ENCODE measurements at regions not wholly inside any gene's neighbourhood (a gene's known extent, or its start where the extent isn't known, plus 50 kb on each side); places are given as distances from the start of the nearest gene placed in this dataset.

DNA sequence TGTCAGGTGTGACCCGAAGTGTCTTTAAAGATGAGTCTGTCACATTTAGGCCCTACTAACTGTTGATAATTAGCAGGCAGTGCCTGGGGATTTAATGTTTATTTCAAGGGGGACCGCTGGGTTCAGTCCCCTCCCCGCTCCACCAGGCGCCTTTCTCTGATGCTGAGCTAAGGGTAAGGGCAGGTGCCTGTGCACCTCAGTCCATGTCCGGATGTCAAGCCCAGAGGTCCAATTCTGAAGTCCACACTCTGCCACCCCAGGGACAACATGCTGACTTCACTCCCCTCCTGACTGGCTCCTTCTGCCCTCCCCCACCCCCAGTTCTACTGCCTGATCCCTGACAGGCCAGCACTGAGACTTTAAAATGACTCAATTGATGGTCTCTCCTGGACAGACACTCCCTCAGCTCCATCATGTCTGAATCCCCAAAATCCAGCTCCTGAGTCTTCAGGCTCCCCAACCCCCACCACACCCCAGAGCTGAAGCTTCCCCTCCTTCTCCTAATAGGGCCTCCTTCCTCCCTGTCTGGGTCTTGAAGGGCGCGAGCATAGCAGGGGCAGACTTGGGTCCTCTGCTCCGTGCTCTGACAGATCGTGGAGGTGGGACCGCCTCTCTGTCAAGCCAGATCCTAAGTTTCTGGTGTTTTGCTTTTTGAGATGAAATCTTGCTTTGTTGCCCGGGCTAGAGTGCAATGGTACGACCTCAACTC, 49.8 kb upstream of the ANO1 start:
- no peak overlapping the region for H3K4me3 Mint-ChIP-seq (ENCODE audit: unreplicated experiment)
- no peak for TF ChIP-seq EZH2 (IDR thresholded peaks at IDR 0.05; ENCODE audit: insufficient read depth, low read length)
- TF ChIP-seq, protein P1, sequence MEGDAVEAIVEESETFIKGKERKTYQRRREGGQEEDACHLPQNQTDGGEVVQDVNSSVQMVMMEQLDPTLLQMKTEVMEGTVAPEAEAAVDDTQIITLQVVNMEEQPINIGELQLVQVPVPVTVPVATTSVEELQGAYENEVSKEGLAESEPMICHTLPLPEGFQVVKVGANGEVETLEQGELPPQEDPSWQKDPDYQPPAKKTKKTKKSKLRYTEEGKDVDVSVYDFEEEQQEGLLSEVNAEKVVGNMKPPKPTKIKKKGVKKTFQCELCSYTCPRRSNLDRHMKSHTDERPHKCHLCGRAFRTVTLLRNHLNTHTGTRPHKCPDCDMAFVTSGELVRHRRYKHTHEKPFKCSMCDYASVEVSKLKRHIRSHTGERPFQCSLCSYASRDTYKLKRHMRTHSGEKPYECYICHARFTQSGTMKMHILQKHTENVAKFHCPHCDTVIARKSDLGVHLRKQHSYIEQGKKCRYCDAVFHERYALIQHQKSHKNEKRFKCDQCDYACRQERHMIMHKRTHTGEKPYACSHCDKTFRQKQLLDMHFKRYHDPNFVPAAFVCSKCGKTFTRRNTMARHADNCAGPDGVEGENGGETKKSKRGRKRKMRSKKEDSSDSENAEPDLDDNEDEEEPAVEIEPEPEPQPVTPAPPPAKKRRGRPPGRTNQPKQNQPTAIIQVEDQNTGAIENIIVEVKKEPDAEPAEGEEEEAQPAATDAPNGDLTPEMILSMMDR (IDR thresholded peaks at IDR 0.05; ENCODE audit: insufficient read depth, low read depth, low read length), result no peak
- Histone ChIP-seq H3K79me2 (ENCODE audit: insufficient read depth, low read length) (no peaks in the 10 kb centered on the region), H4K20me1 (ENCODE audit: insufficient read depth, low read length) (no peaks in the 10 kb centered on the region), H3K27ac (ENCODE audit: low read depth, low read length) (no peak overlapping the region), H2AFZ (ENCODE audit: low read depth, low read length) (no peak overlapping the region), H3K4me1 (ENCODE audit: insufficient read depth, low read length) (no peaks in the 10 kb centered on the region), H3K9ac (ENCODE audit: low read length) (no peak overlapping the region), H3K27me3 (ENCODE audit: insufficient read depth, low read length) (no peaks in the 10 kb centered on the region), H3K9me3 (ENCODE audit: insufficient read depth, low read depth, low read length) (no peaks in the 10 kb centered on the region), H3K36me3 (ENCODE audit: insufficient read depth, low read length) (no peaks in the 10 kb centered on the region), H3K4me3 (ENCODE audit: insufficient read depth, low read depth, low read length) (no peak overlapping the region), H3K4me2 (ENCODE audit: low read length) (no peak overlapping the region)
- H3K27ac Mint-ChIP-seq (ENCODE audit: unreplicated experiment), result no peak overlapping the region
- H3K4me1 Mint-ChIP-seq (ENCODE audit: low read depth, unreplicated experiment), result peaks cover 4% of the 10 kb centered on the region
- no peaks in the 10 kb centered on the region for H3K36me3 Mint-ChIP-seq (ENCODE audit: low read depth, unreplicated experiment)
- FAIRE-seq, result no peak
- no peaks in the 10 kb centered on the region for H3K9me3 Mint-ChIP-seq (ENCODE audit: unreplicated experiment)
- DNase-seq (ENCODE audit: low read depth), result no peak
- H3K27me3 Mint-ChIP-seq (ENCODE audit: low read depth, unreplicated experiment), result peaks cover 36% of the 10 kb centered on the region
